ENCODE measurements at regions not wholly inside any gene's neighbourhood (a gene's known extent, or its start where the extent isn't known, plus 50 kb on each side); places are given as distances from the start of the nearest gene placed in this dataset.

DNA sequence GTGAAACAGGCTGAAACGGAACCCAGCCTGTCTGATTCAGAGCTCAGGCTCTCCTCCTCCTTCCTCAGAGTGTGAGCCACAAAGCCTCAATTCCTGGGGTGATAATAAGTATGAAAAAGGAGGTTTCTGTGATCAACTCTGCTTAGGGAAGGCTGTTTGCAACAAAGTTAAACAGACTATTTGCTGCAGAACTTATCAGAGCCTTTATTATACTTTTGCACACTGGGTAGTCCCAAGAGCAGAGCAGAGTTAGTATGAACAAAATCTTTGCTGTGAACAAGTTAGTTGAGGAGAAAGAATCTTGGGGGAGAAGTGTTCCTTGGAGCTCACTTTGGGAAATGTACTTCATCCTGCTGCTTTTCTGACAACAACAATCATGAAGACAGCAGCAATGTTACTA is 67.4 kb downstream of the MRM1 start:
- TF ChIP-seq ZNF274 (IDR thresholded peaks at IDR 0.05; ENCODE audit: low read depth, low read length) (no peak), YY1 (IDR thresholded peaks at IDR 0.05; ENCODE audit: insufficient read depth, insufficient read length) (no peak), SUZ12 (IDR thresholded peaks at IDR 0.05; ENCODE audit: extremely low read depth, insufficient read depth, insufficient read length) (no peak)

All from NT2/D1 (cell line).